ENCODE measurements at regions not wholly inside any gene's neighbourhood (a gene's known extent, or its start where the extent isn't known, plus 50 kb on each side); places are given as distances from the start of the nearest gene placed in this dataset.

DNA sequence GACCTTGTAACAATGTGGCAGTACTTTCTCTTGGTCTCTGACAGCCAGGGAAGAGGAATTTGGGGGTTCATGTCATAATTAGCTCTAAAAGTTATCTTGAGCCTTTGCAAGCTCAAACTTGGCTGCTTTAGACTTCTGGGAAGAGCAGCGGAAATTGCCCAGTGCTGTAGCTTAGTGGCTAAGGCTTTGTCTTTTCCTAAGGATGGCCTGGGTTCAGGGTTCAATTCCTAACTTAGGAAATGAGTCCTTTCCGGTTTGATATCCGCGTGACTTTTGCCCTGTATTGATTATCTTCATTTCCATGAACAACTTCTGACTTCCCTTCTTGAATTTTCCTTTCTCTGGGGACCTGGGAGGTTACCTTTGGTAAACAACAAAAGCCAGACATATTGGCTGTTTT is 961.0 kb downstream of the CNTNAP5 start:
- TF ChIP-seq, protein P1, sequence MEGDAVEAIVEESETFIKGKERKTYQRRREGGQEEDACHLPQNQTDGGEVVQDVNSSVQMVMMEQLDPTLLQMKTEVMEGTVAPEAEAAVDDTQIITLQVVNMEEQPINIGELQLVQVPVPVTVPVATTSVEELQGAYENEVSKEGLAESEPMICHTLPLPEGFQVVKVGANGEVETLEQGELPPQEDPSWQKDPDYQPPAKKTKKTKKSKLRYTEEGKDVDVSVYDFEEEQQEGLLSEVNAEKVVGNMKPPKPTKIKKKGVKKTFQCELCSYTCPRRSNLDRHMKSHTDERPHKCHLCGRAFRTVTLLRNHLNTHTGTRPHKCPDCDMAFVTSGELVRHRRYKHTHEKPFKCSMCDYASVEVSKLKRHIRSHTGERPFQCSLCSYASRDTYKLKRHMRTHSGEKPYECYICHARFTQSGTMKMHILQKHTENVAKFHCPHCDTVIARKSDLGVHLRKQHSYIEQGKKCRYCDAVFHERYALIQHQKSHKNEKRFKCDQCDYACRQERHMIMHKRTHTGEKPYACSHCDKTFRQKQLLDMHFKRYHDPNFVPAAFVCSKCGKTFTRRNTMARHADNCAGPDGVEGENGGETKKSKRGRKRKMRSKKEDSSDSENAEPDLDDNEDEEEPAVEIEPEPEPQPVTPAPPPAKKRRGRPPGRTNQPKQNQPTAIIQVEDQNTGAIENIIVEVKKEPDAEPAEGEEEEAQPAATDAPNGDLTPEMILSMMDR (IDR thresholded peaks at IDR 0.05): no peak
- no peak for TF ChIP-seq POLR2A (IDR thresholded peaks at IDR 0.05)
